Psoas muscle (tissue), 7 donors: ENCODE measurements at regions not wholly inside any gene's neighbourhood (a gene's known extent, or its start where the extent isn't known, plus 50 kb on each side); places are given as distances from the start of the nearest gene placed in this dataset.
A peak's percentile ranks its signal among the peaks of the same experiment; 100 is the strongest.

Experiments
- ATAC-seq, 4 donors: fragments of 200-7000 bp; cut with Tn5 transposase; one replicate each; pipeline ENCODE4 v1.9.1; 2020; ENCODE audit warnings: moderate library complexity in 3 of 4, mild to moderate bottlenecking in 2 of 4
- DNase-seq, 2 donors: peaks; one replicate each; pipeline ENCODE4 v3.0.0-alpha.2; 2020
- H3K27ac ChIP-seq: fragments of 200-600 bp; one replicate; pipeline ENCODE4 v1.8.0; 2022
- H3K27me3 ChIP-seq, 3 donors: fragments of 200-600 bp in 1 of 3; one replicate each; pipeline versions ENCODE4 v1.6.1 to v1.8.0; 2013 to 2022; ENCODE audit warnings: low read length in 2 of 3, mild to moderate bottlenecking in 2 of 3, moderate library complexity in 1 of 3; ENCODE audit not compliant: insufficient read depth in 3 of 3
- H3K36me3 ChIP-seq, 2 donors: fragments of 200-600 bp in 1 of 2; one replicate each; pipeline versions ENCODE4 v1.6.1 to v1.8.0; 2013 to 2022; ENCODE audit warnings: low read depth in 1 of 2, mild to moderate bottlenecking in 1 of 2, moderate library complexity in 1 of 2; ENCODE audit not compliant: insufficient read depth in 1 of 2
- H3K4me1 ChIP-seq: fragments of 200-600 bp; one replicate; pipeline ENCODE4 v1.8.0; 2022
- H3K4me3 ChIP-seq: fragments of 200-600 bp; one replicate; pipeline ENCODE4 v1.8.0; 2022; ENCODE audit warnings: mild to moderate bottlenecking
- H3K9me3 ChIP-seq: fragments of 200-600 bp; one replicate; pipeline ENCODE4 v1.8.0; 2022
- WGBS, 3 donors: extraction: QIAGEN DNeasy Blood & Tissue Kit; methylation state at CpG; one replicate each; pipeline versions ENCODE4 v1.1.6 to v1.1.7; 2013; 5-methylcytosine and 5-hydroxymethylcytosine counted together
- intact Hi-C, 2 donors: fragments of 100-400 bp; cut with DNase I; formaldehyde crosslinking; loops; one replicate each; pipeline versions ENCODE4 v1.11.0 to v1.14.2; 2022
- TF ChIP-seq, protein P1 (sequence below): fragments of 200-600 bp; IDR thresholded peaks from one replicate; pipeline ENCODE4 v1.8.0; 2022; ENCODE audit warnings: antibody characterized with exemption
- donor health status: healthy with polysubstance abuse.
- donor health status: DM: no; HTN: no; CAD: no; lungs with moderate emphysema.
- donor health status: Bipolar disorder and iron deficiency.
- donor health status: healthy.
- donor health status: DM: yes; HTN: yes; CAD: no.
- donor health status: DM: no; HTN: no; CAD: no.
- donor health status: DM: yes; HTN: yes; CAD: no.

DNA sequence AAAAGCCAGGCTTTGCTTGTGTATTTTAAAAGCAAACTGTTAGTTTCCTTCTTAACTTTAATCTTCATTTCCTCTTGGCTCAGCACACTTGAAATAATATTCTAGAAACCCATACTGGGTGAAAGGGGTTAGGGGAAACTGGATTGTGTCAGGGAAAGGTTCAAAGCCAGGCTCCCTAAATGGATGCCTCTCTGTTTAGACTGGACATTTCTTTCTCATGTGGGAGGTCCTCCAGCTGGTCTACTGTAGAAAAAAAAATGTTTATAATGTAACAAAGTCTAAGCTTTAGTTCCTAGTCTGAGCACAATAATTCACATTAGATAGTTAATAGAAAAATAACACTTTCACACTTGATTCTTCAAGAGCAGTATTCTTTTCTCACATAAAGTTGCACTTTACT lies 89.0 kb upstream of the AKIRIN2 start:
- Histone ChIP-seq H3K27me3 (no peaks in the 10 kb centered on the region), H3K4me1 (no peaks in the 10 kb centered on the region), H3K27ac (no peak overlapping the region), H3K36me3 (no peaks in the 10 kb centered on the region), H3K9me3 (no peaks in the 10 kb centered on the region), H3K4me3 (no peak overlapping the region)
- TF ChIP-seq, protein P1, sequence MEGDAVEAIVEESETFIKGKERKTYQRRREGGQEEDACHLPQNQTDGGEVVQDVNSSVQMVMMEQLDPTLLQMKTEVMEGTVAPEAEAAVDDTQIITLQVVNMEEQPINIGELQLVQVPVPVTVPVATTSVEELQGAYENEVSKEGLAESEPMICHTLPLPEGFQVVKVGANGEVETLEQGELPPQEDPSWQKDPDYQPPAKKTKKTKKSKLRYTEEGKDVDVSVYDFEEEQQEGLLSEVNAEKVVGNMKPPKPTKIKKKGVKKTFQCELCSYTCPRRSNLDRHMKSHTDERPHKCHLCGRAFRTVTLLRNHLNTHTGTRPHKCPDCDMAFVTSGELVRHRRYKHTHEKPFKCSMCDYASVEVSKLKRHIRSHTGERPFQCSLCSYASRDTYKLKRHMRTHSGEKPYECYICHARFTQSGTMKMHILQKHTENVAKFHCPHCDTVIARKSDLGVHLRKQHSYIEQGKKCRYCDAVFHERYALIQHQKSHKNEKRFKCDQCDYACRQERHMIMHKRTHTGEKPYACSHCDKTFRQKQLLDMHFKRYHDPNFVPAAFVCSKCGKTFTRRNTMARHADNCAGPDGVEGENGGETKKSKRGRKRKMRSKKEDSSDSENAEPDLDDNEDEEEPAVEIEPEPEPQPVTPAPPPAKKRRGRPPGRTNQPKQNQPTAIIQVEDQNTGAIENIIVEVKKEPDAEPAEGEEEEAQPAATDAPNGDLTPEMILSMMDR = no peak
- no peak for DNase-seq
- ATAC-seq = no peak
- intact Hi-C loops = no loop called here

DNA sequence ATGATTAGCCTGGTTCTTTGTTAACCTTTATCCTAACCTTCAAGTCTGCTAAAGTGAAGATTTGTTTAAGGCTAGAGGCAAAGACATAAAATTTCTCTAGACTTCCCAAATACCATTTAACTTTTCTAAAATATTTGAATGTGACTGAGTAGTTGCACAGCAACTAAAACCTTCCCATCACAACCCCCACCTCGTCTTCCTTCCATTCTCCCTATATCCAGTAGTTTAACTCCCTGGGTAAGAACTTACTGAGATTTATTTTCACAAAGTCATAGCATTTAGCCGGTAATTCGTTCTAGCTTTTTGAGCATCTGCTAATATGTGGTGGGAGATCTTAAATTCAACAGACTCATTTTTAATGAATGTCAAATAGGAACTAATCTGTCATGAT lies 87.9 kb upstream of the AKIRIN2 start:
- Histone ChIP-seq H3K36me3 (no peaks in the 10 kb centered on the region), H3K9me3 (no peaks in the 10 kb centered on the region), H3K27me3 (no peaks in the 10 kb centered on the region), H3K4me1 (no peaks in the 10 kb centered on the region), H3K27ac (no peak overlapping the region), H3K4me3 (no peak overlapping the region)
- ATAC-seq (no peak), DNase-seq (no peak)
- TF ChIP-seq, protein P1 = no peak
- intact Hi-C loops = no loop called here
- 76 to 78% (median 76%) methylated on average over 3 of the region's 3 CpGs for WGBS, 3 donors

DNA sequence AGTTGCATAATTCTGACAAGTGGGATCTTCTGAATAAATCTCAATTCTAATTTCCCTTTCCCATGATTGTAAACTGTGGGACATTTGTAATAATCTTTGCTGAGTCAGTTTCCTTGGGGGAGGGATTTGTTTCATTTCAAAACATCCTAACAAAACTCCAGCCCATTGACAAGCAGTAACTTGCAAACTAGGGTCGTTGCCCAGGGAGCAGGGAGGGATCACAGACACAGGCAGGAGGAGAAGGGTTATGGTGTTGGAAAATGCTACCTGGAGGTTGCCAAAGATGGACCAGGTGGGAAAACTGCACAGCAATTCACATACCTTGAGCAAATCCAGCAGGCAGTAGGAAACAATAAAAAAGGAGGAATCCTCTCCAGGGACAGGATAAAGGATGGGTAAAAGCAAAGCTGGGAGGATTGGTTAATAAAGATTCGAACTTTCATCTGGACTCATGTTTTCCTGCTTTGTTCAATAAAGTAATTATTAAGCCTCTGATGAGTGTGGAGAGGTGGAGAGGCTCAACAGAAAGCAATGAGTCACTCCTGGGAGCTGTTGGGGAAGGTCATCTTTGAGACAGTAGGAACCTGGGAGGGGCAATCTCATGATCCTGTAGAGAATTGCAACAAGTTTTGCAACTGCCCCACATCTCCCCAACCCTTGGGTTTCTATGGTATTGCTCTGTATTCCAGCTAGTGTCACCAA lies 87.3 kb upstream of the AKIRIN2 start:
- DNase-seq (no peak), ATAC-seq (peak in 3 of 4 donors; percentile 37 to 48 (median 39))
- Histone ChIP-seq H3K9me3 (no peaks in the 10 kb centered on the region), H3K27ac (no peak overlapping the region), H3K27me3 (no peaks in the 10 kb centered on the region), H3K36me3 (no peaks in the 10 kb centered on the region), H3K4me3 (no peak overlapping the region), H3K4me1 (no peaks in the 10 kb centered on the region)
- TF ChIP-seq, protein P1 = no peak
- intact Hi-C loops = no loop called here
- 35 to 50% (median 42%) methylated on average over 2 of the region's 2 CpGs for WGBS, 3 donors

DNA sequence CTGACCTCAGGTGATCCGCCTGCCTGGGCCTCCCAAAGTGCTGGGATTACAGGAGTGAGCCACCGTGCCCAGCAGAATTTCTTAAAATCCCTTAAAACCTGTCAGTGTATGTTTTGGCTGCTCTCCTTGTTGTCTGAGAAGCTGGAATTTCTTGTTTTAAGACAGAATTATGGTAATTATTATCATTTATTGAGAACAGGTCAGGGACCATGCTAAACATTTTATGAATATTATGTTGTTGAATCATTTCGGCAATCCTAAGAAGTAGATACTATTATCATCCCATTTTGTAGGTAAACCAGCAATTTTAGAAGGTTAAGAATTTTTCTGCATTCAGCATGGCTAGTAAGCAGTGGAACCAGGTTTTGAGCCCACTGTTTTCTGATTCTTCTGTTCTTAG lies 86.1 kb upstream of the AKIRIN2 start:
- no peaks in the 10 kb centered on the region for H3K36me3 ChIP-seq
- ATAC-seq = no peak
- TF ChIP-seq, protein P1 = no peak
- WGBS, 3 donors = 93 to 98% (median 96%) methylated on average over 3 of the region's 3 CpGs
- H3K9me3 ChIP-seq = no peaks in the 10 kb centered on the region
- intact Hi-C loops = no loop called here
- DNase-seq = no peak
- no peaks in the 10 kb centered on the region for H3K4me1 ChIP-seq
- no peaks in the 10 kb centered on the region for H3K27me3 ChIP-seq
- no peak overlapping the region for H3K4me3 ChIP-seq
- H3K27ac ChIP-seq = no peak overlapping the region
